ENCODE measurements at regions not wholly inside any gene's neighbourhood (a gene's known extent, or its start where the extent isn't known, plus 50 kb on each side); places are given as distances from the start of the nearest gene placed in this dataset.

GRCh38 chr5:125668884-125669283 is 754.3 kb upstream of the GRAMD2B start:
- Histone ChIP-seq H3K9ac (ENCODE audit: insufficient read depth in 1 of 2, low read length in 2 of 2) (no peak overlapping the region), H3K27ac (ENCODE audit: low read depth in 1 of 2, low read length in 1 of 2) (no peak overlapping the region), H3K36me3 (ENCODE audit: control insufficient read depth in 4 of 4, insufficient read depth in 4 of 4, low read length in 4 of 4) (no peaks in the 10 kb centered on the region), H3K4me3 (no peak overlapping the region), H3K27me3 (ENCODE audit: control insufficient read depth in 3 of 3, insufficient read depth in 3 of 3, low read length in 2 of 3) (no peaks in the 10 kb centered on the region), H3K9me3 (ENCODE audit: control insufficient read depth in 4 of 4, insufficient read depth in 3 of 4, low read length in 3 of 4) (no peaks in the 10 kb centered on the region), H3K4me1 (ENCODE audit: control insufficient read depth in 5 of 5, insufficient read depth in 5 of 5, low read length in 5 of 5) (no peaks in the 10 kb centered on the region)
- DNase-seq (peak in 1 of 3 donors; percentile 19), ATAC-seq (ENCODE audit: insufficient read depth, low FRiP score) (no peak)
- TF ChIP-seq CTCF (IDR thresholded peaks at IDR 0.05; ENCODE audit: control extremely low read depth, extremely low read depth) = no peak

- Histone ChIP-seq H3K4me3 (no peak overlapping the region), H3K9me3 (ENCODE audit: control insufficient read depth in 4 of 4, insufficient read depth in 3 of 4, low read length in 3 of 4) (no peaks in the 10 kb centered on the region), H3K9ac (ENCODE audit: insufficient read depth in 1 of 2, low read length in 2 of 2) (no peak overlapping the region), H3K27me3 (ENCODE audit: control insufficient read depth in 3 of 3, insufficient read depth in 3 of 3, low read length in 2 of 3) (no peaks in the 10 kb centered on the region), H3K4me1 (ENCODE audit: control insufficient read depth in 5 of 5, insufficient read depth in 5 of 5, low read length in 5 of 5) (no peaks in the 10 kb centered on the region), H3K27ac (ENCODE audit: low read depth in 1 of 2, low read length in 1 of 2) (no peak overlapping the region), H3K36me3 (ENCODE audit: control insufficient read depth in 4 of 4, insufficient read depth in 4 of 4, low read length in 4 of 4) (no peaks in the 10 kb centered on the region)
- no peak for DNase-seq
- ATAC-seq (ENCODE audit: insufficient read depth, low FRiP score) = no peak
- TF ChIP-seq CTCF (IDR thresholded peaks at IDR 0.05; ENCODE audit: control extremely low read depth, extremely low read depth) = no peak
- WGBS, 2 donors = 85 to 86% methylated on average over 4 of the region's 4 CpGs
Measured at GRCh38 chr5:125673359-125673950, 749.8 kb upstream of the GRAMD2B start.

GRCh38 chr5:125679522-125679921 is 743.7 kb upstream of the GRAMD2B start:
- WGBS, 2 donors = 92 to 97% methylated on average over 1 of the region's 1 CpG
- Histone ChIP-seq H3K27me3 (ENCODE audit: control insufficient read depth in 3 of 3, insufficient read depth in 3 of 3, low read length in 2 of 3) (no peaks in the 10 kb centered on the region), H3K36me3 (ENCODE audit: control insufficient read depth in 4 of 4, insufficient read depth in 4 of 4, low read length in 4 of 4) (no peaks in the 10 kb centered on the region), H3K9me3 (ENCODE audit: control insufficient read depth in 4 of 4, insufficient read depth in 3 of 4, low read length in 3 of 4) (no peaks in the 10 kb centered on the region), H3K4me3 (no peak overlapping the region), H3K4me1 (ENCODE audit: control insufficient read depth in 5 of 5, insufficient read depth in 5 of 5, low read length in 5 of 5) (no peaks in the 10 kb centered on the region), H3K9ac (ENCODE audit: insufficient read depth in 1 of 2, low read length in 2 of 2) (no peak overlapping the region), H3K27ac (ENCODE audit: low read depth in 1 of 2, low read length in 1 of 2) (no peak overlapping the region)
- ATAC-seq (ENCODE audit: insufficient read depth, low FRiP score) (no peak), DNase-seq (no peak)
- TF ChIP-seq CTCF (IDR thresholded peaks at IDR 0.05; ENCODE audit: control extremely low read depth, extremely low read depth) = no peak

GRCh38 chr5:125683669-125684068 is 739.5 kb upstream of the GRAMD2B start:
- ATAC-seq (ENCODE audit: insufficient read depth, low FRiP score) (no peak), DNase-seq (peak in 1 of 3 donors; percentile 18)
- Histone ChIP-seq H3K4me1 (ENCODE audit: control insufficient read depth in 5 of 5, insufficient read depth in 5 of 5, low read length in 5 of 5) (no peaks in the 10 kb centered on the region), H3K9me3 (ENCODE audit: control insufficient read depth in 4 of 4, insufficient read depth in 3 of 4, low read length in 3 of 4) (no peaks in the 10 kb centered on the region), H3K36me3 (ENCODE audit: control insufficient read depth in 4 of 4, insufficient read depth in 4 of 4, low read length in 4 of 4) (no peaks in the 10 kb centered on the region), H3K27ac (ENCODE audit: low read depth in 1 of 2, low read length in 1 of 2) (no peak overlapping the region), H3K4me3 (no peak overlapping the region), H3K9ac (ENCODE audit: insufficient read depth in 1 of 2, low read length in 2 of 2) (no peak overlapping the region), H3K27me3 (ENCODE audit: control insufficient read depth in 3 of 3, insufficient read depth in 3 of 3, low read length in 2 of 3) (no peaks in the 10 kb centered on the region)
- TF ChIP-seq CTCF (IDR thresholded peaks at IDR 0.05; ENCODE audit: control extremely low read depth, extremely low read depth) = no peak

Measured in lung (tissue), 11 donors.